ENCODE measurements at regions not wholly inside any gene's neighbourhood (a gene's known extent, or its start where the extent isn't known, plus 50 kb on each side); places are given as distances from the start of the nearest gene placed in this dataset.

DNA sequence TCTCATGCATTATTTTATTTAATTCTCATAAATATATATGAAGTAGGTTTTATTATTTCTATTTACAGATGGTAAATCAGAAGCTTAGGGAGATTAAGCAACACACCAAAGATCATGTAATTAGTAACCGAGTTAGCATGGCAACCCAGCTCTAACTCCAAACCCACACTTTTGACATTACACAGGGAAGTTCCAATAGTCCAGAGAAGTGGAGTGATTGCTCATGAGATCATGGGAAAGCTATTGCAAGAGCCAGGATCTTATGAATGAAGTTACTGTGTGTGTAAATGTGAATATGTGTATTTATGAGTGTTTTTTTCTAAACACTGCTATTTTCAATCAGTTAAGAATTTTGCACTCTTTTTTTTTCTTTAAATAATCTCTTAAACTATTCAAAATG, 225.8 kb upstream of the KIRREL3 start:
- H3K4me1 ChIP-seq, result no peaks in the 10 kb centered on the region
- no peak overlapping the region for H3K27ac ChIP-seq
- no peaks in the 10 kb centered on the region for H3K9me3 ChIP-seq
- H3K36me3 ChIP-seq, result no peaks in the 10 kb centered on the region
- H3K27me3 ChIP-seq, result no peaks in the 10 kb centered on the region
- TF ChIP-seq, protein P1, sequence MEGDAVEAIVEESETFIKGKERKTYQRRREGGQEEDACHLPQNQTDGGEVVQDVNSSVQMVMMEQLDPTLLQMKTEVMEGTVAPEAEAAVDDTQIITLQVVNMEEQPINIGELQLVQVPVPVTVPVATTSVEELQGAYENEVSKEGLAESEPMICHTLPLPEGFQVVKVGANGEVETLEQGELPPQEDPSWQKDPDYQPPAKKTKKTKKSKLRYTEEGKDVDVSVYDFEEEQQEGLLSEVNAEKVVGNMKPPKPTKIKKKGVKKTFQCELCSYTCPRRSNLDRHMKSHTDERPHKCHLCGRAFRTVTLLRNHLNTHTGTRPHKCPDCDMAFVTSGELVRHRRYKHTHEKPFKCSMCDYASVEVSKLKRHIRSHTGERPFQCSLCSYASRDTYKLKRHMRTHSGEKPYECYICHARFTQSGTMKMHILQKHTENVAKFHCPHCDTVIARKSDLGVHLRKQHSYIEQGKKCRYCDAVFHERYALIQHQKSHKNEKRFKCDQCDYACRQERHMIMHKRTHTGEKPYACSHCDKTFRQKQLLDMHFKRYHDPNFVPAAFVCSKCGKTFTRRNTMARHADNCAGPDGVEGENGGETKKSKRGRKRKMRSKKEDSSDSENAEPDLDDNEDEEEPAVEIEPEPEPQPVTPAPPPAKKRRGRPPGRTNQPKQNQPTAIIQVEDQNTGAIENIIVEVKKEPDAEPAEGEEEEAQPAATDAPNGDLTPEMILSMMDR (IDR thresholded peaks at IDR 0.05), result no peak
- no peak overlapping the region for H3K4me3 ChIP-seq
- DNase-seq (ENCODE audit: low spot score in 2 of 2), result no peak
- intact Hi-C loops (cut with DNase I), result no loop called here

DNA sequence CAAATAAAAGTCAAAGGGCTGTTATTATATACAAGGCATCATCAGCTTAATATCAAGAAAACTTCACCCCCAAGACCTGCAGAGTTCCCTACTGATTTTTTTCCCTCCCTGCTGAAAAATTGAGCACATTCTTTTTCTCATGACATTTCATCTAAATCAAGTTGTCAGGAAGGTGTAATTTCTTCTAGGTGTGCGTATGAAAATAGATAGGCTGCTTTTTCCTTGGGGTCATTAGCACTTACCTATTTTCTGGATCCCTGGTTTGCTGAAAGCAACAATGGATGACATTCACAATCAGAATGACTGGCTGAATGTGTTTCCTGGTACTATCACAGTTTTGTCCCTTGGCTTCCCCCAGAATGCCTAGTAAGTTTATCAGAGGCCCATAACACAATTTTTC, 225.0 kb upstream of the KIRREL3 start:
- H3K4me3 ChIP-seq, result no peak overlapping the region
- H3K9me3 ChIP-seq, result no peaks in the 10 kb centered on the region
- intact Hi-C loops (cut with DNase I), result no loop called here
- DNase-seq (ENCODE audit: low spot score in 2 of 2), result no peak
- no peaks in the 10 kb centered on the region for H3K4me1 ChIP-seq
- H3K36me3 ChIP-seq, result no peaks in the 10 kb centered on the region
- H3K27ac ChIP-seq, result no peak overlapping the region
- TF ChIP-seq, protein P1 (IDR thresholded peaks at IDR 0.05), result no peak
- H3K27me3 ChIP-seq, result no peaks in the 10 kb centered on the region

DNA sequence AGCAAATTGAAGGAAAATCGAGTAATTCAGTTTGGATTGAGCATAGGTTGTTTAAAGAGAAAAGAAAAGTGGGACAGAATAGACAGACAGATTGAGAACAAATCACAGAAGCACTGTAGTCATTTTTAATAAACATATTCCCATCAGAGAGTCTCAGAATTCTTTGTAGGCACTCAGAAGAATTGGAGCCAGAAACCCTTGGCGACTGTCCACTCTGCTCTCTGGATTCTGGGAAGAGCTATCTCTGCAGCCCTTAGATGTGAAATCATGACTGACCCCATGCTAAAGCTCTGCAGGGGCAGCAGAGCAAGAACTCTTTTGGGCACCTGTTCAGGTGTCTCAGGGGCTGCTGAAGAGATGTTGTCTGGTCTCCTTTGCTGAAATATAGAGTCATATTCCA, 223.7 kb upstream of the KIRREL3 start:
- H3K36me3 ChIP-seq, result no peaks in the 10 kb centered on the region
- H3K4me3 ChIP-seq, result no peak overlapping the region
- TF ChIP-seq, protein P1 (IDR thresholded peaks at IDR 0.05), result no peak
- no peaks in the 10 kb centered on the region for H3K27me3 ChIP-seq
- H3K27ac ChIP-seq, result no peak overlapping the region
- H3K4me1 ChIP-seq, result no peaks in the 10 kb centered on the region
- intact Hi-C loops (cut with DNase I), result no loop called here
- DNase-seq (ENCODE audit: low spot score in 2 of 2), result no peak
- no peaks in the 10 kb centered on the region for H3K9me3 ChIP-seq

DNA sequence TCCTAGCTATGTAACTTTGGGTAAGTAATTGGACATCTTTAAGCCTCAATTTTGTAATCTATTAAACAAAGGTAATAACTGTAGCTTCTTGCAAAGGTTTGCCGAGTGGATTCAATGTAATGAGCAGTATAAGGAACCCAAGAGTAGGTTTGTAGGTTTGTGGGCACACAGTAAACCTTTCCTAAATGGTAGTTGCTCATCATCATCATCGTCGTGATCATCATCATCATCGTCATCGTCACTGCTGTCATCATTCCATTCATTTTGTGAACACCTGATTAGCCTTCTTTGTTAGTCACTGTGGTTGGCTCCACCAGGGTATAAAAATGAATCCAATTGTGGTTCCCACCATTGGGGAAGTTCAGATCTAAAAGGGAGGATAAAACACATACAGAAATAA, 223.1 kb upstream of the KIRREL3 start:
- H3K27ac ChIP-seq, result no peak overlapping the region
- H3K4me3 ChIP-seq, result no peak overlapping the region
- TF ChIP-seq, protein P1 (IDR thresholded peaks at IDR 0.05), result no peak

DNA sequence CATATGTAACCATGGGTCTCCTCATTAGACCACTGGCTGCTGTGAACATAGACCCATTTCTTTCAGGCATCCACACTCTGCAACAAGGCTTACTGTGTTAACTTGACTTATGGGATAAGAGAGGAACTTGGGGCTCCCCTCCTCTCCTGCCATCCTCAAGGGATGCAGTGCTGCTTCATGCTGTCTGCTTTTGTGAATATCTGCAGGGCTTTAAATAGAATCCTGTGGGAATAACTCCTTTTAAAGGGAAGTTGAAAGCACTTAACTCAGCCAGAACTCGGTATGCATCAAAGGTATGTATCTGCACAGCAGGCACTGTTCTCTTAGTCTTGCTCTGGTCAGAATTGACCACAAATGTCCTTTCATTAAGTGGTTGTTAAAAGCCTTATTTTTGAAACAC, 222.5 kb upstream of the KIRREL3 start:
- H3K4me1 ChIP-seq, result no peaks in the 10 kb centered on the region
- TF ChIP-seq, protein P1 (IDR thresholded peaks at IDR 0.05), result no peak
- intact Hi-C loops (cut with DNase I), result no loop called here
- no peaks in the 10 kb centered on the region for H3K36me3 ChIP-seq
- no peak overlapping the region for H3K4me3 ChIP-seq
- H3K27ac ChIP-seq, result no peak overlapping the region
- H3K27me3 ChIP-seq, result no peaks in the 10 kb centered on the region
- DNase-seq (ENCODE audit: low spot score in 2 of 2), result no peak
- H3K9me3 ChIP-seq, result no peaks in the 10 kb centered on the region

More for the DNA sequence above, 223.1 kb upstream of the KIRREL3 start:
- Histone ChIP-seq H3K4me1 (no peaks in the 10 kb centered on the region), H3K27me3 (no peaks in the 10 kb centered on the region), H3K9me3 (no peaks in the 10 kb centered on the region), H3K36me3 (no peaks in the 10 kb centered on the region)
- DNase-seq (ENCODE audit: low spot score in 2 of 2), result no peak
- intact Hi-C loops (cut with DNase I), result no loop called here

DNA sequence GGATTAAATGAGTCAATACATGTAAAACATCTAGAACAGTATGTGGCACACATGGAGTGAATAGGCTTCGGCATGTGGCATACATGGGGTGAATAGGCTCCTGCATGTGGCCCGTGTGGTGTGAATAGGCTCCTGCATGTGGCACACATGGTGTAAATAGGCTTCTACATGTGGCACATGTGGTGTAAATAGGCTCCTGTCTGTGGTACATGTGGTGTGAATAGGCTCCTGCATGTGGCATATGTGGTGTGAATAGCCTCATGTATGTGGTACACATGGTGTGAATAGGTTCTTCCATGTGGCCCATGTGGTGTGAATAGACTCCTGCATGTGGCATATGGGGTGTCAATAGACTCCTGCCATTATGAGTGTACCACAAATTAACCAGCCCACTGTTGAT, 219.1 kb upstream of the KIRREL3 start:
- Histone ChIP-seq H3K4me3 (no peak overlapping the region), H3K27me3 (no peaks in the 10 kb centered on the region), H3K36me3 (no peaks in the 10 kb centered on the region), H3K4me1 (no peaks in the 10 kb centered on the region), H3K9me3 (no peaks in the 10 kb centered on the region), H3K27ac (no peak overlapping the region)
- intact Hi-C loops (cut with DNase I), result no loop called here
- TF ChIP-seq, protein P1 (IDR thresholded peaks at IDR 0.05), result no peak
- no peak for DNase-seq (ENCODE audit: low spot score in 2 of 2)
